Epithelial cell of prostate (primary cell): ENCODE measurements at regions not wholly inside any gene's neighbourhood (a gene's known extent, or its start where the extent isn't known, plus 50 kb on each side); places are given as distances from the start of the nearest gene placed in this dataset.
"Not testable (repeated sequence)": the region's sequence is repeated elsewhere in the genome, so short reads cannot be mapped to it uniquely, and the experiment has no call there.

ENCODE experiments used
- DNase-seq: peaks from one replicate; pipeline ENCODE4 v3.0.0-alpha.2; 2011; ENCODE audit warnings: low read depth, low spot score
- H3K27ac ChIP-seq: fragments of 450-650 bp; 2 replicates; pipeline ENCODE4 v1.5.1; 2017; ENCODE audit warnings: mild to moderate bottlenecking

- not testable (repeated sequence) for DNase-seq, H3K27ac ChIP-seq
Observed at GRCh38 chr6:154624727-154625126, 108.5 kb upstream of the SCAF8 start.

- H3K27ac ChIP-seq, result no peak overlapping the region
Observed at GRCh38 chr6:154625721-154626120, 107.5 kb upstream of the SCAF8 start.

GRCh38 chr6:154629127-154629526 lies 104.1 kb upstream of the SCAF8 start:
- no peak for DNase-seq
- no peak overlapping the region for H3K27ac ChIP-seq

More at GRCh38 chr6:154625721-154626120, 107.5 kb upstream of the SCAF8 start:
- no peak for DNase-seq

DNA sequence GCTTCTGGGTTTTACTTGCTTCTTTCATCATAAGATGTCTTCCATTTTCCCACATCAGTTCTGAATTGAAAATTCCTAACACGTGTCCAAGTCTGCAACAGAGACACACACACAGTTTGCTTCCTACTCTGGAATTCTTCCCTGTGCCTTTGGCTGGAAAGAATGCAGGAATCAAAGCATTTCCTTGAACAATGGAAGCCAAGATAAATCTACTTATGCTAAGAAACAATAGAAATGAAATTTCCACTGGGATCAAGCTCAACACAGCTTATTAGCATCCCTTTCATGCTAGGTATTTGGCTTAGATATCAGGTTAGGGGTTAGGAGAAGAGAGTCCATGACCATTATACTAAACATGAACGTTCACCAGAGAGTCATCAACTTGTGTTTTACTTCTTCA lies 101.1 kb upstream of the SCAF8 start:
- no peak overlapping the region for H3K27ac ChIP-seq
- DNase-seq, result no peak

- no peak for DNase-seq
- H3K27ac ChIP-seq, result no peak overlapping the region
Observed at GRCh38 chr6:154637392-154637791, 95.8 kb upstream of the SCAF8 start.

DNA sequence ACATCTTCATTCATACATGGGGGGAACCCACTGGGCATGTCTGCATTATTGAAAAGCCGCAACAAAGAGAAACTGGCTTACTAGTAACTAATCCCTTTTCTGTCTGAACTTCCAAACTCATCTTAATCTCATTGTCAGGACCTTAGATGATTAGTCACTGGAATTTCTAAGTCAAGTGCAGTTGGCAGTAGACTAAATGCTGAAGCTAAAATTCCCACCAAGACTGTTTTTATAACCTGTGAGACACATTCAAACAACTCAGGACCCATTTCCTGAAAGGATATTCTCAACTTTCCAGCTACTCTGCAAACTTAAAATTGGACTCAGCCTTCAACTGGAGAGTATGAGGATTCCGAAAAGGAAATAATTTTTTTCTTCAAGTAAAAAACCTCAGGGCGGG lies 94.8 kb upstream of the SCAF8 start:
- H3K27ac ChIP-seq, result no peak overlapping the region
- no peak for DNase-seq

DNA sequence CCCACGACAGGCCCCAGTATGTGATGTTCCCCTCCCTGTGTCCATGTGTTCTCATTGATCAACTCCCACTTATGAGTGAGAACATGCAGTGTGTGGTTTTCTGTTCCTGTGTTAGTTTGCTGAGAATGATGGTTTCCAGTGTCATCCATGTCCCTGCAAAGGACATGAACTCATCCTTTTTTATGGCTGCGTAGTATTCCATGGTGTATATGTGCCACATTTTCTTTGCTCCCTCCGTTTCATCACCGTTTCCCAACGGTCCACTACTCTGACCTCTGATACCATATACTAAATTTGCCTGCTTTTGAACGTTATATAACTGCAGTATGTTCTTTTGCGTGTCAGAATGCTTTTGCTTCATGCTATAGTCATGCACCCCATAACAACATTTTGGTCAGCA lies 94.0 kb upstream of the SCAF8 start:
- not testable (repeated sequence) for H3K27ac ChIP-seq, DNase-seq

DNA sequence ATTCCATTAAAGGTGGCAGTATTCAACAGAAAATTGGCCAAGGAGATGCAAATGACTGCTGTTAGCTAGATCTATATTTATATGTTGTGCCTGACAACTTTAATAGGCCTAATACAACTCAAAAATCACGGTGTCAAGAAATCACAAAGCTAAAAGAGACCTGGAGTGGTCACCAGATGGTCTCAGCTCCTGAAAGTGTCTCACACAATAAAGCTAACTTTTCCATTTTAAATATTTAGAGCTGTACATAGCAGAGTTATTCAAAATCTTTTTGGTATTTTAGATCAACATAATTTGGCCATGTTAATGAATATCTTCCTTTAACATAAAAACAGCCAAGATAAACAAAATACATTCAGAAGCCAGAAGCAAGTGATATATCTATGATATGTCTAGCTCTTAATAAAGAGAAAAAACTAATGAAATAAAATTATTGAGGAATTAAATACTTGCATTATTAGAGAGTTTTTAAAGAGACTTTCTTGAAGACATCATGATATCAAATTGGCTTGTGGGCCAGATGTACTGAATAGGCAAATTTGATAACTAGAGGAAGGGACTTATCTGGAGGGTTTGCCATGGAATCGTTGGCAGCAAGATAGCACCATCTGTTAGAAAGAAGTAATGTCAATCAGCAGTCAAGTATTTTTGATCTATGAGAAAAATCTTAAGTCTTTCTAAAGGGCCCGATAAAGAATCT lies 84.9 kb upstream of the SCAF8 start:
- DNase-seq, result no peak
- H3K27ac ChIP-seq, result no peak overlapping the region

DNA sequence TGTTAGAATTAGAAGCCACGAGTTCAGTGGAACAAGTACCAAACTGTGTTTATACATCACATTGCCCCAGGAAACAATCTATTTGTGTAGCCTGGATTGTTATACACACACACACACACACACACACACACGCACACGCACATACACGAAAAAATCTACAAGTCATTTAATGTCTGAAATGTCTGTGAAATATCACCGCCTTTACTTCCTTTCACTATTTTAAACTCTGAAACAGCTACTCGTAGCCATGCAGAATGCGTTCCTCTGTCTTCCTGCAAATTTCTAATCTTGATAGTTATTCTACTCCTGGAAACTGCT lies 84.4 kb upstream of the SCAF8 start:
- no peak for DNase-seq
- no peak overlapping the region for H3K27ac ChIP-seq

- no peak for DNase-seq
- H3K27ac ChIP-seq, result no peak overlapping the region
Observed at GRCh38 chr6:154649721-154650120, 83.5 kb upstream of the SCAF8 start.

DNA sequence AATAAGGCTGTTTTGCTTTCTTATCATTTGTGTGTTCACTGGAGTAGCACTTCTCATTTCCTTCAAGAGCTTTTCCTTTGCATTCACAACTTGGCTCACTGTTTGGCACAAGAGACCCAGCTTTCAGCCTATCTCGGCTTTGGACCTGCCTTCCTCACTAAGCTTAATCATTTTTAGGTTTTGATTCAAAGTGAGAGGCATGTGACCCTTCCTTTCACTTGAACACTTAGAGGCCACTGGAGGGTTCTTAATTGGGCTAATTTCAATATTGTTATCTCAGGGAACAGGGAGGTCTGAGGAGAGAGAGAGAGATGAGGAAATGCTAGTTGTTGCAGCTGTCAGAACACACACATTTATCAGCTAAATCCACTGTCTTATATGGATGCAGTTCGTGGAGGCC lies 82.9 kb upstream of the SCAF8 start:
- no peak for DNase-seq
- H3K27ac ChIP-seq, result no peak overlapping the region

DNA sequence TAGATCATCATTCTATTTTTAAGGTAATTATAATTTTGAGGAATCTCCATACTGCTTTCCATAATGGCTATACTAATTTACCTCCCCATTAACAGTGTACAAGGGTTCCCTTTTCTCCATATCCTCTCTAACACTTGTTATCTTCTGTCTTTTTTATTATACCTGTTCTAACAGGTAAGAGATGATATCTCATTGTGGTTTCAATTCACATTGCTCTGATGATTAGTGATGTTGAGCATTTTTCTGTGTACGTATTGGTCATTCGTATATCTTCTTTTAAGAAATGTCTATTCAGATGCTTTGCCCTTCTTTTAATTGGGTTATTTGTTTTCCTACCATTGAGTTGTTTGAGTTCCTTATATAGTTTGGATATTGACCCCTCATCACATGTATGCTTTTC lies 81.6 kb upstream of the SCAF8 start:
- no peak overlapping the region for H3K27ac ChIP-seq
- DNase-seq, result peak; percentile 18

DNA sequence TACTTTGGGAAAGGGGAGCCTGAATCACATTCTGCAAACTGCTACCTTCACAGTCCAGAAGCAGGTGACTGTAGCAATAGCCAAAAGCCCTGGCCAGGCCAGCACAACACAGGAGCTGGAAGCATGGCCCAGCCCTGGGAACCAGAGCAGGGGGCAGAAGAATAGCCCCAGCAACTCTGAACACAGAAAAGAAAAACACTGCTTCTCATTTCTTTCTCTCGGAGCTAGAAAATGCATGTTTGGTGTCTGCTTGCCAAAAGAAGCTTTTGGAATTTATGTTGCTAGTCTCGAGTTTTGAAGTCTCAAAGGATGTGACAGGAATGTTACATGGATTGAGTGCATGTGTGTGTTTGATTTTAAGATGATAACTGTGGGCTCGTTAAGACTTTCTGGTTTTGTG lies 79.8 kb upstream of the SCAF8 start:
- peak overlapping the region; percentile 50 for H3K27ac ChIP-seq
- DNase-seq, result no peak

DNA sequence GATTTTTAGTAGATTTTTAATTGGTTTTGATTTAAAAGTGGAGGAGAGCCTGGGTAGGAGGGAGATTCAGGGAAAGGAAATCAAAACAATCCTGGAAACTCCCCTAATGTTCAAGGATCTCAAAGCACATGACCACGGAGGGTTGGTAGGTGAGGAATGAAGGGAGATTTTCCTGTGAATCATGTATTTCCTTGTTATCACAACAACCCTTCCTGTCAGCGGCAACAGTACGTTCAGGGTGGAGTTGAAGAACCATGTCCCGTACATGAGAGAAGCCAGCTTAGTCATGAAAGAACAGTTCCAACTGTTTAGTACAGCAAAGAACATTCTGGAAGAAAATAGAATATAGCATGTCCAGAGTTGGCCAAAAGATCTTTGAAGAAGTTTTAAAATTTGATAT lies 79.4 kb upstream of the SCAF8 start:
- peak overlapping the region; percentile 50 for H3K27ac ChIP-seq

DNA sequence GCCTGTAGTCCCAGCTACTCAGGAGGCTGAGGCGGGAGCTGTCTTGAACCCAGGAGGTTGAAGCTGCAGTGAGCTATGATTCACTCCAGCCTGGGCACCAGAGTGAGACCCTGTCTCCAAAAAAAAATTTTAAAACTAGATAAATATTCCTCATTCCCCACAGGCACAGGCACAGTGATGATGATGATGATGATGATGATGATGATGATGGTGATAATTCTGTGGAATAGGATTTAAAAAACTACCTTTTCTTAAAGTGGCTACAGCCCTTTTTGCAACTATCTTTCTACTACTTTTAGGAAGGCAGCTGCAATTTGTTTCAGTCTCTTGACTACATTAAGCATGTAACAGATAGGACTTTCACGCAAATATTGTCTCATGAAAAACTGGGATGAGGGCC lies 76.6 kb upstream of the SCAF8 start:
- DNase-seq, result no peak
- no peak overlapping the region for H3K27ac ChIP-seq

More for the DNA sequence above, 79.4 kb upstream of the SCAF8 start:
- DNase-seq, result peak; percentile 81

- DNase-seq, result no peak
- no peak overlapping the region for H3K27ac ChIP-seq
Observed at GRCh38 chr6:154661768-154662167, 71.4 kb upstream of the SCAF8 start.

- no peak for DNase-seq
- H3K27ac ChIP-seq, result no peak overlapping the region
Observed at GRCh38 chr6:154664287-154664686, 68.9 kb upstream of the SCAF8 start.

- no peak overlapping the region for H3K27ac ChIP-seq
- DNase-seq, result no peak
Observed at GRCh38 chr6:154668156-154668555, 65.1 kb upstream of the SCAF8 start.

GRCh38 chr6:154672086-154672485 lies 61.1 kb upstream of the SCAF8 start:
- no peak for DNase-seq
- no peak overlapping the region for H3K27ac ChIP-seq

GRCh38 chr6:154673919-154674318 lies 59.3 kb upstream of the SCAF8 start:
- no peak for DNase-seq
- no peak overlapping the region for H3K27ac ChIP-seq

DNA sequence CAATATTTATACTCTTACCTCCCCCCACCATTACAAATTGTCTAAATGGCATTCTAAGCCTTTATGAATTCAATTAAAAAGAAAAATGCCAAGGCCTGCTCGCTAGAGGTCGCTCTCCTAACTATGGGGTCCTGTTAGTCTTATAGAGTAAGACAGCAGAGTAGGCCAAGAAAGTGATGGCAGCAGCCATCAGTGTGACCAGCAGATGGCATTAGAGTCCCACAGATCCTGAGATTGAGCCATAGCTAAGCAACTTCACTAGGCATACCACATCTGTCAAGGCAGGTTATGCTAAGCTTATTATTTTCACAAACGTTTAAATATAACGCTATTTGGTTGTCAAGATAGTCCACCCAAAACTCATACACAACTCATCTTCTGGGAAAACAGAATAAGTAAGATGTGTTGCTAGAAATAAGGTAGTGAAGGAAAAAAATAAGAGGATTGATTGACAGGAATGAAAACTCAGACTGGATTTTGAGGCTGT lies 57.6 kb upstream of the SCAF8 start:
- H3K27ac ChIP-seq, result no peak overlapping the region
- DNase-seq, result peak; percentile 78

DNA sequence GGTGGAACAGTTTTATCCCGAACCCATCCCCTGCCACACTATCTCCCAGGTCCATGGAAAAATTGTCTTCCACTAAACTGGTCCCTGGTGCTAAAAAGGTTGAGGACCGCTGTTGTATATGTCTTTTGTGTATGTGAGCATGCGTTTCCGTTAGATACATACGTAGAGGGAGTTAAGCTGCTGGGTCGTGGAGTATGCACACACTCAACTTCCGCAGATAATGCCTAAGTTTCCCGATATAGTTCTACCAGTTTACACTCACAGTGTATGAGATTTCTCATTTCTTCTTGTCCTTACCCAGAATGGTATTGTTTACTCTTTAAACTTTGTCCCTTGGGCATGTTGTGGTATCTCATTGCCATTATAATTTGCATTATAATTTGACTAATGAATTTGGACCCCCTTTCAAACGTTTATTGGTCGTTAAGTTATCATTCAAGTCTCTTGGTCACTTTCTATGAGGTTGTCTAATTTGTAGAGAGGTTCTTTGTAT lies 50.5 kb upstream of the SCAF8 start:
- no peak for DNase-seq
- H3K27ac ChIP-seq, result no peak overlapping the region
